ENCODE measurements at regions not wholly inside any gene's neighbourhood (a gene's known extent, or its start where the extent isn't known, plus 50 kb on each side); places are given as distances from the start of the nearest gene placed in this dataset.

DNA sequence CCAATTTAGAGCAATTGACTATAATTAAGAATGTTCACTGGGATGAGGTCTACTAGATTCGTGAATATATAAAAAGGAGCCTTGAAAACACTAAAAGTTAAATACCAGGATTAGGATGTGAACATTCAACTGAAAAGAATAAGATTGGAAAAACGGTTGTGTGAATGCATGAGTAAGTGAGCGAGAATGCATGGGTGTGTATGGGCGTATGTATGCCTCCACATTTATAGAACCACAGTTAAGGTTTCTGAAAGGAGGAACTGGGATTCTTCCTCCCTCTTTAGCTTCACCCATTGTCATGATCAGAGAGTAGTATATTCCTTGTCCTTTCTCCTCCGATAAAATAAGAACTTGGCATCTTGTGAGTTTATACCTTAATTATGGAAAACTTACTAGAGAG, 151.1 kb upstream of the UBE2E3 start:
- Histone ChIP-seq H3K9me2 (replicated peaks; ENCODE audit: insufficient read depth, low read length) (no peaks in the 10 kb centered on the region), H2AFZ (ENCODE audit: low read depth, low read length, severe bottlenecking) (no peak overlapping the region), H3K9ac (ENCODE audit: low read length) (no peak overlapping the region), H3K27me3 (ENCODE audit: low read length) (no peaks in the 10 kb centered on the region), H3K27ac (ENCODE audit: low read depth, low read length) (no peak overlapping the region), H3K9me3 (ENCODE audit: insufficient read depth, low read length) (no peaks in the 10 kb centered on the region), H3K4me3 (ENCODE audit: insufficient read depth, low read length, poor library complexity, severe bottlenecking) (no peak overlapping the region), H4K20me1 (ENCODE audit: low read depth, low read length) (no peaks in the 10 kb centered on the region), H3K36me3 (ENCODE audit: low read length) (no peaks in the 10 kb centered on the region), H3K4me2 (ENCODE audit: low read depth, low read length, poor library complexity, severe bottlenecking) (no peak overlapping the region), H3K79me2 (ENCODE audit: insufficient read depth, low read length) (no peaks in the 10 kb centered on the region), H3F3A (ENCODE audit: insufficient read depth) (no peaks in the 10 kb centered on the region)
- TF ChIP-seq, protein P1, sequence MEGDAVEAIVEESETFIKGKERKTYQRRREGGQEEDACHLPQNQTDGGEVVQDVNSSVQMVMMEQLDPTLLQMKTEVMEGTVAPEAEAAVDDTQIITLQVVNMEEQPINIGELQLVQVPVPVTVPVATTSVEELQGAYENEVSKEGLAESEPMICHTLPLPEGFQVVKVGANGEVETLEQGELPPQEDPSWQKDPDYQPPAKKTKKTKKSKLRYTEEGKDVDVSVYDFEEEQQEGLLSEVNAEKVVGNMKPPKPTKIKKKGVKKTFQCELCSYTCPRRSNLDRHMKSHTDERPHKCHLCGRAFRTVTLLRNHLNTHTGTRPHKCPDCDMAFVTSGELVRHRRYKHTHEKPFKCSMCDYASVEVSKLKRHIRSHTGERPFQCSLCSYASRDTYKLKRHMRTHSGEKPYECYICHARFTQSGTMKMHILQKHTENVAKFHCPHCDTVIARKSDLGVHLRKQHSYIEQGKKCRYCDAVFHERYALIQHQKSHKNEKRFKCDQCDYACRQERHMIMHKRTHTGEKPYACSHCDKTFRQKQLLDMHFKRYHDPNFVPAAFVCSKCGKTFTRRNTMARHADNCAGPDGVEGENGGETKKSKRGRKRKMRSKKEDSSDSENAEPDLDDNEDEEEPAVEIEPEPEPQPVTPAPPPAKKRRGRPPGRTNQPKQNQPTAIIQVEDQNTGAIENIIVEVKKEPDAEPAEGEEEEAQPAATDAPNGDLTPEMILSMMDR (IDR thresholded peaks at IDR 0.05; ENCODE audit: insufficient read depth, low read length, poor library complexity, severe bottlenecking), result no peak
- no peak for TF ChIP-seq EZH2phosphoT487 (conservative IDR thresholded peaks at IDR 0.05; ENCODE audit: low read length)

DNA sequence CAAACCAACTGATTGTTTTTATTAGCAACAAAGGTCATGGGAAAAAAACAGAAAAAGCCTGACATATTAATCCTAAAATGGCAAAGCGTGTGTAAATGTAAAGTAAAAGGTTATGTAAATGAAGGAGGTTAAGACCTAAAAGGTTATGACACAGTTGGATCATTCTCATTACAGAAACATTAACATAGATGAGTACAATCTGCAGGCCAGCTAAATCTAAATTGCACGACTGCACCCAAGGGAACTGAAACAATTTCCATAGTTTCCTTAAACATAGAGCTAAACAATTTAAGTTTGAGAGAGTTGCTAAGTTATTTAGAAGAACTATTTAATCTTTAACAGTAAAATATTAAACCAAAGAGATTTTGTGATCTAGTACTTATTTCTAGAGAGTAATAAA, 151.6 kb upstream of the UBE2E3 start:
- no peak overlapping the region for H3K4me2 ChIP-seq (ENCODE audit: low read depth, low read length, poor library complexity, severe bottlenecking)
- no peaks in the 10 kb centered on the region for H3K79me2 ChIP-seq (ENCODE audit: insufficient read depth, low read length)
- TF ChIP-seq EZH2phosphoT487 (conservative IDR thresholded peaks at IDR 0.05; ENCODE audit: low read length), result no peak
- TF ChIP-seq, protein P1 (IDR thresholded peaks at IDR 0.05; ENCODE audit: insufficient read depth, low read length, poor library complexity, severe bottlenecking), result no peak
- H3K4me3 ChIP-seq (ENCODE audit: insufficient read depth, low read length, poor library complexity, severe bottlenecking), result no peak overlapping the region
- no peak overlapping the region for H2AFZ ChIP-seq (ENCODE audit: low read depth, low read length, severe bottlenecking)
- no peaks in the 10 kb centered on the region for H4K20me1 ChIP-seq (ENCODE audit: low read depth, low read length)
- no peak overlapping the region for H3K9ac ChIP-seq (ENCODE audit: low read length)
- no peaks in the 10 kb centered on the region for H3K9me2 ChIP-seq (replicated peaks; ENCODE audit: insufficient read depth, low read length)
- no peaks in the 10 kb centered on the region for H3F3A ChIP-seq (ENCODE audit: insufficient read depth)
- no peak overlapping the region for H3K27ac ChIP-seq (ENCODE audit: low read depth, low read length)
- no peaks in the 10 kb centered on the region for H3K27me3 ChIP-seq (ENCODE audit: low read length)
- no peaks in the 10 kb centered on the region for H3K9me3 ChIP-seq (ENCODE audit: insufficient read depth, low read length)
- H3K36me3 ChIP-seq (ENCODE audit: low read length), result no peaks in the 10 kb centered on the region

DNA sequence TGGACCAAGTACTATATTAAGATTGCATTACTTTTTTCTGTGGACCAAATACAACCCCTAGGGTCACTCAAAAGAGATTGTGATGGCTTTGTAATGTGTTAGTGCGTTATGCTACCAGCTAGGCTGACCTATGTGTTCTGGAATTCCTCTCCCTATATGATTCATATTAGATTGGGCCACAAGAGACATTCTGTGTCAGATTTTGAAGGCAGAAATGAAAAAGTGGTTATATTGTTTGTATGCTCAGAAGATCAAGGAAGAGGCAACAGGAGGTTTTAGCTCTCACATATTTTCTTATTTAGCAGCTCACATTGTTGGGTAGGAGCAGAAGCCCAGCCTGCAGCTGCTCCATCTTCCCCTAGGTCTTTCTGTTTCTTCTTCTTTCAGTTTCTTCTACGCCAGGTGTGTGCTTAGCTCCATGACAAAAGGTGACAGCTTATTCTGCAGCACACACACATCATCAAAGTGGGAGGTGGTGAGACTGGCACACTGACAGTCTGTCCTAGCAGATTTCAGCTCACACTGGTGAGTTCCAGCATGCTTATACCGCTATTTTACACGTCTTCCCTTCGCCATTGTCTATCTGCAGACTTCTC, 156.8 kb upstream of the UBE2E3 start:
- Histone ChIP-seq H2AFZ (ENCODE audit: low read depth, low read length, severe bottlenecking) (no peak overlapping the region), H4K20me1 (ENCODE audit: low read depth, low read length) (no peaks in the 10 kb centered on the region), H3K4me2 (ENCODE audit: low read depth, low read length, poor library complexity, severe bottlenecking) (no peak overlapping the region), H3K36me3 (ENCODE audit: low read length) (no peaks in the 10 kb centered on the region), H3K9ac (ENCODE audit: low read length) (no peak overlapping the region), H3K9me2 (replicated peaks; ENCODE audit: insufficient read depth, low read length) (no peaks in the 10 kb centered on the region), H3F3A (ENCODE audit: insufficient read depth) (no peaks in the 10 kb centered on the region), H3K79me2 (ENCODE audit: insufficient read depth, low read length) (no peaks in the 10 kb centered on the region), H3K4me3 (ENCODE audit: insufficient read depth, low read length, poor library complexity, severe bottlenecking) (no peak overlapping the region), H3K27me3 (ENCODE audit: low read length) (no peaks in the 10 kb centered on the region), H3K27ac (ENCODE audit: low read depth, low read length) (no peak overlapping the region), H3K9me3 (ENCODE audit: insufficient read depth, low read length) (no peaks in the 10 kb centered on the region)
- TF ChIP-seq, protein P1 (IDR thresholded peaks at IDR 0.05; ENCODE audit: insufficient read depth, low read length, poor library complexity, severe bottlenecking), result no peak
- no peak for TF ChIP-seq EZH2phosphoT487 (conservative IDR thresholded peaks at IDR 0.05; ENCODE audit: low read length)

Measured in SU-DHL-6 (cell line).